ENCODE measurements at regions not wholly inside any gene's neighbourhood (a gene's known extent, or its start where the extent isn't known, plus 50 kb on each side); places are given as distances from the start of the nearest gene placed in this dataset.

DNA sequence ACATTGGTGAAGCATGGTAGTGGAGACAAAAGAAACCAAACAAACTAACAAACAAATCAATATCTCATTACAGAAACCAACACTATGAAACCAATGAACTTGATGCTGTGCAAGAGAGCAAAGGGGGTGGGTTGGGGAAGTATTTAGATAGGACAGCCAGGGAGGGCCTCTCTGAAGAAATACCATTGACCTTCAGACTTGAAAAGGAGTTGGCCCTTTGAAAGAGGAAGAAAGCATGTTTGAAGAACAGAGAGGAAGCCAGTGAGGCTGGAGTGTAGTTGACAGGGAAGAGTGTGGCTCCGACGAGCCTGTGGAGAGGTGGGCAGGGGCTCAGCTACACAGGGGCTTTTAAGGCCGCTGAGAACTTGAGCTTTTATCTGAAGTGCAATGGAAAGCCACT lies 151.0 kb upstream of the GATA6 start:
- no peaks in the 10 kb centered on the region for H3K27me3 ChIP-seq (ENCODE audit: control insufficient read depth in 1 of 2, insufficient read depth in 2 of 2, low read length in 2 of 2)
- no peak overlapping the region for H3K9ac ChIP-seq (ENCODE audit: insufficient read depth, low read depth, low read length)
- peaks cover 56% of the 10 kb centered on the region for H3K4me1 ChIP-seq (ENCODE audit: insufficient read depth, low read length)
- H3K9me3 ChIP-seq (ENCODE audit: low read length) = no peaks in the 10 kb centered on the region
- 0% methylated on average over 3 of the region's 3 CpGs for WGBS (ENCODE audit: low lambda C conversion rate)
- H3K4me3 ChIP-seq (replicated peaks in 1 of 3; ENCODE audit: insufficient read depth in 1 of 3, low read depth in 2 of 3, low read length in 3 of 3) = no peak overlapping the region
- no TSS peak for BruUV-seq (replicated peaks)
- peak; percentile 18; the same call in 2 of the 3 replicates for ATAC-seq
- POLR2A ChIA-PET = no interaction called here
- peak; percentile 77 for DNase-seq (ENCODE audit: low spot score)
- H3K27ac ChIP-seq (ENCODE audit: extremely low read length, insufficient read depth, low read length) = no peak overlapping the region
- no peak overlapping the region for H2AFZ ChIP-seq (ENCODE audit: low read length)
- H3K36me3 ChIP-seq (replicated peaks in 1 of 2; ENCODE audit: control insufficient read depth in 1 of 2, insufficient read depth in 2 of 2, low read length in 2 of 2) = no peaks in the 10 kb centered on the region
- intact Hi-C loops (cut with micrococcal nuclease; ENCODE audit: unreplicated experiment) (no loop called here), in situ Hi-C loops (cut with HindIII; ENCODE audit: extremely low pct_ligation_motif_present, low pct_unique_long_range_greater_than_20kb) (no loop called here)
- peak; percentile 89 for FAIRE-seq
- H4K20me1 ChIP-seq (ENCODE audit: insufficient read depth, low read length) = no peaks in the 10 kb centered on the region
- CTCF ChIA-PET (ENCODE audit: low intra/inter-chr PET ratio, low total read pairs) = no interaction called here
- H3K79me2 ChIP-seq (ENCODE audit: insufficient read depth, low read length) = no peaks in the 10 kb centered on the region
- peak overlapping the region; percentile 30 for H3K4me2 ChIP-seq (ENCODE audit: low read depth, low read length)
- TF ChIP-seq GATAD1 (CRISPR knock-in tag; IDR thresholded peaks at IDR 0.05) (no peak), MED8 (CRISPR knock-in tag; IDR thresholded peaks at IDR 0.05; ENCODE audit: insufficient replicate concordance) (no peak), ATF7-NPFF (CRISPR knock-in tag; IDR thresholded peaks at IDR 0.05; ENCODE audit: low read depth) (no peak), MBNL3 (CRISPR knock-in tag; conservative IDR thresholded peaks at IDR 0.05) (no peak), NRL (CRISPR knock-in tag; IDR thresholded peaks at IDR 0.05; ENCODE audit: borderline replicate concordance) (no peak), AFF4 (CRISPR knock-in tag; IDR thresholded peaks at IDR 0.05) (no peak), RELA (CRISPR knock-in tag; IDR thresholded peaks at IDR 0.05) (no peak), ZNF746 (CRISPR knock-in tag; IDR thresholded peaks at IDR 0.05) (no peak), RXRA (CRISPR knock-in tag; IDR thresholded peaks at IDR 0.05) (no peak), IKZF4 (CRISPR knock-in tag; IDR thresholded peaks at IDR 0.05; ENCODE audit: borderline replicate concordance, low read depth, not compliant biosample characterization) (no peak), HNF4G (IDR thresholded peaks at IDR 0.05; ENCODE audit: borderline replicate concordance, low read depth, low read length) (peak; percentile 26; the same call in 1 of the 2 replicates), HNF4G (CRISPR knock-in tag; IDR thresholded peaks at IDR 0.05; ENCODE audit: borderline replicate concordance, low read depth) (no peak), NCOA2 (CRISPR knock-in tag; IDR thresholded peaks at IDR 0.05) (peak; percentile 81)
- TF ChIP-seq, protein P1, sequence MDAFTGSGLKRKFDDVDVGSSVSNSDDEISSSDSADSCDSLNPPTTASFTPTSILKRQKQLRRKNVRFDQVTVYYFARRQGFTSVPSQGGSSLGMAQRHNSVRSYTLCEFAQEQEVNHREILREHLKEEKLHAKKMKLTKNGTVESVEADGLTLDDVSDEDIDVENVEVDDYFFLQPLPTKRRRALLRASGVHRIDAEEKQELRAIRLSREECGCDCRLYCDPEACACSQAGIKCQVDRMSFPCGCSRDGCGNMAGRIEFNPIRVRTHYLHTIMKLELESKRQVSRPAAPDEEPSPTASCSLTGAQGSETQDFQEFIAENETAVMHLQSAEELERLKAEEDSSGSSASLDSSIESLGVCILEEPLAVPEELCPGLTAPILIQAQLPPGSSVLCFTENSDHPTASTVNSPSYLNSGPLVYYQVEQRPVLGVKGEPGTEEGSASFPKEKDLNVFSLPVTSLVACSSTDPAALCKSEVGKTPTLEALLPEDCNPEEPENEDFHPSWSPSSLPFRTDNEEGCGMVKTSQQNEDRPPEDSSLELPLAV (CRISPR knock-in tag; conservative IDR thresholded peaks at IDR 0.05; ENCODE audit: low read depth) = no peak
- TF ChIP-seq, protein P2, sequence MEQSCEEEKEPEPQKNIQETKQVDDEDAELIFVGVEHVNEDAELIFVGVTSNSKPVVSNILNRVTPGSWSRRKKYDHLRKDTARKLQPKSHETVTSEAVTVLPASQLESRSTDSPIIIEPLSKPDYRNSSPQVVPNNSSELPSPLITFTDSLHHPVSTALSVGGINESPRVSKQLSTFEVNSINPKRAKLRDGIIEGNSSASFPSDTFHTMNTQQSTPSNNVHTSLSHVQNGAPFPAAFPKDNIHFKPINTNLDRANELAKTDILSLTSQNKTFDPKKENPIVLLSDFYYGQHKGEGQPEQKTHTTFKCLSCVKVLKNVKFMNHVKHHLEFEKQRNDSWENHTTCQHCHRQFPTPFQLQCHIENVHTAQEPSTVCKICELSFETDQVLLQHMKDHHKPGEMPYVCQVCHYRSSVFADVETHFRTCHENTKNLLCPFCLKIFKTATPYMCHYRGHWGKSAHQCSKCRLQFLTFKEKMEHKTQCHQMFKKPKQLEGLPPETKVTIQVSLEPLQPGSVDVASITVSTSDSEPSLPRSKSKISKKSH (CRISPR knock-in tag; IDR thresholded peaks at IDR 0.05; ENCODE audit: borderline replicate concordance) = no peak
